ENCODE measurements at regions not wholly inside any gene's neighbourhood (a gene's known extent, or its start where the extent isn't known, plus 50 kb on each side); places are given as distances from the start of the nearest gene placed in this dataset.

- TF ChIP-seq, protein P1, sequence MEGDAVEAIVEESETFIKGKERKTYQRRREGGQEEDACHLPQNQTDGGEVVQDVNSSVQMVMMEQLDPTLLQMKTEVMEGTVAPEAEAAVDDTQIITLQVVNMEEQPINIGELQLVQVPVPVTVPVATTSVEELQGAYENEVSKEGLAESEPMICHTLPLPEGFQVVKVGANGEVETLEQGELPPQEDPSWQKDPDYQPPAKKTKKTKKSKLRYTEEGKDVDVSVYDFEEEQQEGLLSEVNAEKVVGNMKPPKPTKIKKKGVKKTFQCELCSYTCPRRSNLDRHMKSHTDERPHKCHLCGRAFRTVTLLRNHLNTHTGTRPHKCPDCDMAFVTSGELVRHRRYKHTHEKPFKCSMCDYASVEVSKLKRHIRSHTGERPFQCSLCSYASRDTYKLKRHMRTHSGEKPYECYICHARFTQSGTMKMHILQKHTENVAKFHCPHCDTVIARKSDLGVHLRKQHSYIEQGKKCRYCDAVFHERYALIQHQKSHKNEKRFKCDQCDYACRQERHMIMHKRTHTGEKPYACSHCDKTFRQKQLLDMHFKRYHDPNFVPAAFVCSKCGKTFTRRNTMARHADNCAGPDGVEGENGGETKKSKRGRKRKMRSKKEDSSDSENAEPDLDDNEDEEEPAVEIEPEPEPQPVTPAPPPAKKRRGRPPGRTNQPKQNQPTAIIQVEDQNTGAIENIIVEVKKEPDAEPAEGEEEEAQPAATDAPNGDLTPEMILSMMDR (IDR thresholded peaks at IDR 0.05; ENCODE audit: unreplicated experiment) = no peak
- POLR2A ChIA-PET = no interaction called here
- DNase-seq (ENCODE audit: unreplicated experiment) = no peak
- H3K4me1 Mint-ChIP-seq (ENCODE audit: insufficient read depth, unreplicated experiment) = no peaks in the 10 kb centered on the region
- no TSS peak for BruUV-seq (replicated peaks)
- H3K27ac Mint-ChIP-seq (ENCODE audit: low read depth, unreplicated experiment) = no peak overlapping the region
- CTCF ChIA-PET = interaction anchor here (0.6 to 0.7 kb wide), 2 partner anchors 61 to 895 kb away, joined by 3 to 4 read pairs; no protein-coding TSS in a partner anchor
- no peaks in the 10 kb centered on the region for H3K36me3 Mint-ChIP-seq (ENCODE audit: insufficient read depth, unreplicated experiment)
- H3K9me3 Mint-ChIP-seq (ENCODE audit: unreplicated experiment) = no peaks in the 10 kb centered on the region
- intact Hi-C loops (cut with micrococcal nuclease) = no loop called here
- peaks cover 31% of the 10 kb centered on the region for H3K27me3 Mint-ChIP-seq (ENCODE audit: insufficient read depth, unreplicated experiment)
- no peak overlapping the region for H3K4me3 Mint-ChIP-seq (ENCODE audit: unreplicated experiment)
Measured at GRCh38 chr10:2913474-2913873, 153.9 kb upstream of the PFKP start.

DNA sequence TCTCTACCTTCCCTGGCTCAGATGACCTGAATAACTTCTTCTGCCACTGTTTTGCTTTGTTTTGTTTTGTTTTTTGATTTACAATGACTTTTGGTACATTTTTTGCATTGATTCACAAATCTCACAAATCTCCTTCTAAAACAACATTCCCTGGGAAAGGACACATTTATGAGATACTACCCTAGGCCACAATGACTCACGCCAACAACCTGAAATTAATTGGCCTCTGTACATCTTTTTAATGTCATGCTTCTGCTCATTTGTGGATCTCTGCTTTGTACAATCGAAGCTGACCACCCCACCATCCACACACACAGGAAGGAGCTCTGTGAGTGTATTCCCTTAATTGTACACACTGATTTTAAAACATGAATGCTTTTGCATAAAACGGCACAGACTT lies 156.7 kb upstream of the PFKP start:
- no TSS peak for BruUV-seq (replicated peaks)
- Mint-ChIP-seq H3K27ac (ENCODE audit: low read depth, unreplicated experiment) (no peak overlapping the region), H3K4me3 (ENCODE audit: unreplicated experiment) (no peak overlapping the region), H3K4me1 (ENCODE audit: insufficient read depth, unreplicated experiment) (no peaks in the 10 kb centered on the region), H3K27me3 (ENCODE audit: insufficient read depth, unreplicated experiment) (peaks cover 24% of the 10 kb centered on the region), H3K36me3 (ENCODE audit: insufficient read depth, unreplicated experiment) (no peaks in the 10 kb centered on the region), H3K9me3 (ENCODE audit: unreplicated experiment) (no peaks in the 10 kb centered on the region)
- intact Hi-C loops (cut with micrococcal nuclease) = no loop called here
- ChIA-PET POLR2A (interaction anchor here (0.5 kb wide), 1 partner anchor 359 kb away, joined by 4 read pairs; no protein-coding TSS in a partner anchor), CTCF (interaction anchor here (1.3 kb wide), 1 partner anchor 17 kb away, joined by 4 read pairs; no protein-coding TSS in a partner anchor)
- DNase-seq (ENCODE audit: unreplicated experiment) = no peak
- TF ChIP-seq, protein P1 (IDR thresholded peaks at IDR 0.05; ENCODE audit: unreplicated experiment) = no peak

DNA sequence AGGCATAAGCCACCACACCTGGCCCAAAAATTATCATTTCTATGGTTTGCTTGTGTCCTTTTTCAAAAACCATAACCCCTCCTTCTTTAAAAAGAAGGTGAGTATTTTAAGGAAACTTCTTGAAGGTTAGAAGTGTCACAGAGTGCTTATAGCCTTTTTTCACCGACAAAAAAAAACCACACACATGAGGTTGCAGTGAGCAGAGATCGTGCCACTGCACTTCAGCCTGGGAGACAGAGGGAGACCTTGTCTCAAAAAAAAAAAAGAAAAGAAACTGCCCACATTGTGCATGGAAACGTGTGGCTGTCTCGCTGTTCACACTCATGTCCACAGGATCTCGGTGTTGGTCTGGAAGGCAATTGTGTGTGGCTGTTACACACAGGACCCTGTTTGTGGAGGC lies 157.4 kb upstream of the PFKP start:
- intact Hi-C loops (cut with micrococcal nuclease) = no loop called here
- no peaks in the 10 kb centered on the region for H3K4me1 Mint-ChIP-seq (ENCODE audit: insufficient read depth, unreplicated experiment)

DNA sequence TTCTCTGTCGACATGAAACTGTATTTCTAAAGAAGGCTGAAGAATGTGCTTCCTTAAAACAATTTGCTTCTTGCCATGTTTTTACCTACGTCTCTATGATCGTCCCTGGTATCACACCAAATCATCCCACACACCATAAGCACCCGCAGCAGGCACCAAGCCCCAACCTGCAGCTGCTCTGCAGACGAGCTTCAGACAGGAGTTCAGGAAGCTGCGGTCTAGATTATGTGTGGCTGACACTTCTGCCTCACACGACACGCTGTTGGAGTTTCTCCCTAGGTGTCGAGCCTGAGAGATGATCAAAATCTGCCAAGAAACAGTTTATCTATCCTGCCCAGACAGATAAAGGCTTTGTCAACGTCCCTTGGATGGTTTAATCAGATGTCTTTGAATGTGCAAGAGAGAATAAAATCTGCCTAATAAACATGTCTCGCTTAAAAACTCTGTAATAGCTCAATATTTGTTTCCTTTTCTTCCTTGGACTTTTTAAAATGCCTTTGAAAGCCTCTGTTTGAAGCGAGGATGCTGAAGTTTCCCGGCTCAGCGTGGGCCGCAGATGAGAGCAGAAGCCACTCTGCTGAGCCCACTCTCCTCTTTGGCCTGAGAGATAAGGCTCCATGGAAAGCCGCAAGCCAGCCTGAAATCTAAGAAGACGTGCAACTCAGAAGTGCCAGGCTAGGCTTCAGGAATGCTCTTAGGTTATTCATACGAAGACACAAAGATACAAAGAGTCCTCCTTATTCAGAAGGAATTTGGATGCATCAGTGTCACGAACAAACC lies 158.3 kb upstream of the PFKP start:
- CTCF ChIA-PET = no interaction called here
- Mint-ChIP-seq H3K9me3 (ENCODE audit: unreplicated experiment) (no peaks in the 10 kb centered on the region), H3K27me3 (ENCODE audit: insufficient read depth, unreplicated experiment) (peaks cover 16% of the 10 kb centered on the region), H3K4me3 (ENCODE audit: unreplicated experiment) (no peak overlapping the region), H3K4me1 (ENCODE audit: insufficient read depth, unreplicated experiment) (no peaks in the 10 kb centered on the region), H3K27ac (ENCODE audit: low read depth, unreplicated experiment) (no peak overlapping the region), H3K36me3 (ENCODE audit: insufficient read depth, unreplicated experiment) (no peaks in the 10 kb centered on the region)
- POLR2A ChIA-PET = no interaction called here
- DNase-seq (ENCODE audit: unreplicated experiment) = no peak
- TF ChIP-seq, protein P1 (IDR thresholded peaks at IDR 0.05; ENCODE audit: unreplicated experiment) = no peak
- no TSS peak for BruUV-seq (replicated peaks)
- intact Hi-C loops (cut with micrococcal nuclease) = no loop called here

More for the DNA sequence above, 157.4 kb upstream of the PFKP start:
- TF ChIP-seq, protein P1 (IDR thresholded peaks at IDR 0.05; ENCODE audit: unreplicated experiment) = no peak
- Mint-ChIP-seq H3K9me3 (ENCODE audit: unreplicated experiment) (no peaks in the 10 kb centered on the region), H3K27me3 (ENCODE audit: insufficient read depth, unreplicated experiment) (peaks cover 24% of the 10 kb centered on the region), H3K36me3 (ENCODE audit: insufficient read depth, unreplicated experiment) (no peaks in the 10 kb centered on the region), H3K27ac (ENCODE audit: low read depth, unreplicated experiment) (no peak overlapping the region), H3K4me3 (ENCODE audit: unreplicated experiment) (no peak overlapping the region)
- POLR2A ChIA-PET = no interaction called here
- CTCF ChIA-PET = no interaction called here
- BruUV-seq (replicated peaks) = no TSS peak
- no peak for DNase-seq (ENCODE audit: unreplicated experiment)

All from MCF 10A (cell line).